ENCODE measurements at regions not wholly inside any gene's neighbourhood (a gene's known extent, or its start where the extent isn't known, plus 50 kb on each side); places are given as distances from the start of the nearest gene placed in this dataset.
A peak's percentile ranks its signal among the peaks of the same experiment; 100 is the strongest.
"Not testable (repeated sequence)": the region's sequence is repeated elsewhere in the genome, so short reads cannot be mapped to it uniquely, and the experiment has no call there.

- Histone ChIP-seq H3K4me3 (ENCODE audit: low read length in 3 of 3) (no peak overlapping the region), H3K4me1 (ENCODE audit: control insufficient read depth in 2 of 3, insufficient read depth in 2 of 3, low read depth in 1 of 3, low read length in 3 of 3) (no peaks in the 10 kb centered on the region), H3K9me3 (ENCODE audit: control insufficient read depth in 2 of 3, insufficient read depth in 1 of 3, low read length in 3 of 3) (no peaks in the 10 kb centered on the region), H3K36me3 (ENCODE audit: control insufficient read depth in 2 of 3, insufficient read depth in 3 of 3, low read length in 3 of 3) (no peaks in the 10 kb centered on the region), H3K27me3 (ENCODE audit: control insufficient read depth, insufficient read depth, low read length) (no peaks in the 10 kb centered on the region), H3K27ac (ENCODE audit: low read depth in 2 of 2, low read length in 2 of 2) (no peak overlapping the region), H3K9ac (ENCODE audit: low read length in 3 of 3) (no peak overlapping the region)
- intact Hi-C loops (cut with DNase I) = no loop called here
- DNase-seq (peak in 4 of 5 donors; percentile 53 to 83 (median 62)), FAIRE-seq (peak; percentile 37)
- TF ChIP-seq CTCF (IDR thresholded peaks at IDR 0.05; ENCODE audit: borderline replicate concordance, extremely low read depth, insufficient read depth) = peak; percentile 80
These were observed 89.7 kb upstream of the CCNG1 start for GRCh38 chr5:163347671-163348070.

- no peaks in the 10 kb centered on the region for H3K27me3 ChIP-seq (ENCODE audit: control insufficient read depth, insufficient read depth, low read length)
- no peak overlapping the region for H3K4me3 ChIP-seq (ENCODE audit: low read length in 3 of 3)
- intact Hi-C loops (cut with DNase I) = no loop called here
- TF ChIP-seq CTCF (IDR thresholded peaks at IDR 0.05; ENCODE audit: borderline replicate concordance, extremely low read depth, insufficient read depth) = no peak
- H3K27ac ChIP-seq (ENCODE audit: low read depth in 2 of 2, low read length in 2 of 2) = no peak overlapping the region
- DNase-seq (no peak), FAIRE-seq (no peak)
- no peak overlapping the region for H3K9ac ChIP-seq (ENCODE audit: low read length in 3 of 3)
- no peaks in the 10 kb centered on the region for H3K9me3 ChIP-seq (ENCODE audit: control insufficient read depth in 2 of 3, insufficient read depth in 1 of 3, low read length in 3 of 3)
- H3K4me1 ChIP-seq (ENCODE audit: control insufficient read depth in 2 of 3, insufficient read depth in 2 of 3, low read depth in 1 of 3, low read length in 3 of 3) = no peaks in the 10 kb centered on the region
- H3K36me3 ChIP-seq (ENCODE audit: control insufficient read depth in 2 of 3, insufficient read depth in 3 of 3, low read length in 3 of 3) = no peaks in the 10 kb centered on the region
These were observed 87.3 kb upstream of the CCNG1 start for GRCh38 chr5:163350083-163350482.

- no peaks in the 10 kb centered on the region for H3K36me3 ChIP-seq (ENCODE audit: control insufficient read depth in 2 of 3, insufficient read depth in 3 of 3, low read length in 3 of 3)
These were observed 84.9 kb upstream of the CCNG1 start for GRCh38 chr5:163352531-163352930.

GRCh38 chr5:163355811-163356210 is 81.6 kb upstream of the CCNG1 start:
- H3K27ac ChIP-seq (ENCODE audit: low read depth in 2 of 2, low read length in 2 of 2); H3K4me3 ChIP-seq (ENCODE audit: low read length in 3 of 3); H3K4me1 ChIP-seq (ENCODE audit: control insufficient read depth in 2 of 3, insufficient read depth in 2 of 3, low read depth in 1 of 3, low read length in 3 of 3); H3K27me3 ChIP-seq (ENCODE audit: control insufficient read depth, insufficient read depth, low read length); DNase-seq; H3K9ac ChIP-seq (ENCODE audit: low read length in 3 of 3); H3K36me3 ChIP-seq (ENCODE audit: control insufficient read depth in 2 of 3, insufficient read depth in 3 of 3, low read length in 3 of 3); intact Hi-C loops (cut with DNase I); H3K9me3 ChIP-seq (ENCODE audit: control insufficient read depth in 2 of 3, insufficient read depth in 1 of 3, low read length in 3 of 3); FAIRE-seq: not testable (repeated sequence)

More at GRCh38 chr5:163352531-163352930, 84.9 kb upstream of the CCNG1 start:
- Histone ChIP-seq H3K27ac (ENCODE audit: low read depth in 2 of 2, low read length in 2 of 2) (no peak overlapping the region), H3K4me1 (ENCODE audit: control insufficient read depth in 2 of 3, insufficient read depth in 2 of 3, low read depth in 1 of 3, low read length in 3 of 3) (no peaks in the 10 kb centered on the region), H3K27me3 (ENCODE audit: control insufficient read depth, insufficient read depth, low read length) (no peaks in the 10 kb centered on the region), H3K4me3 (ENCODE audit: low read length in 3 of 3) (no peak overlapping the region), H3K9ac (ENCODE audit: low read length in 3 of 3) (no peak overlapping the region), H3K9me3 (ENCODE audit: control insufficient read depth in 2 of 3, insufficient read depth in 1 of 3, low read length in 3 of 3) (no peaks in the 10 kb centered on the region)
- DNase-seq = no peak
- TF ChIP-seq CTCF (IDR thresholded peaks at IDR 0.05; ENCODE audit: borderline replicate concordance, extremely low read depth, insufficient read depth) = no peak
- FAIRE-seq = no peak
- intact Hi-C loops (cut with DNase I) = no loop called here

All from kidney (tissue), 13 donors.